ENCODE measurements at regions not wholly inside any gene's neighbourhood (a gene's known extent, or its start where the extent isn't known, plus 50 kb on each side); places are given as distances from the start of the nearest gene placed in this dataset.
"Not testable (repeated sequence)": the region's sequence is repeated elsewhere in the genome, so short reads cannot be mapped to it uniquely, and the experiment has no call there.

GRCh38 chr4:170627418-170627817 is 537.7 kb upstream of the AADAT start:
- DNase-seq (ENCODE audit: low read depth in 2 of 2) = no peak

GRCh38 chr4:170623899-170624298 is 534.1 kb upstream of the AADAT start:
- no peak for DNase-seq (ENCODE audit: low read depth in 2 of 2)

DNA sequence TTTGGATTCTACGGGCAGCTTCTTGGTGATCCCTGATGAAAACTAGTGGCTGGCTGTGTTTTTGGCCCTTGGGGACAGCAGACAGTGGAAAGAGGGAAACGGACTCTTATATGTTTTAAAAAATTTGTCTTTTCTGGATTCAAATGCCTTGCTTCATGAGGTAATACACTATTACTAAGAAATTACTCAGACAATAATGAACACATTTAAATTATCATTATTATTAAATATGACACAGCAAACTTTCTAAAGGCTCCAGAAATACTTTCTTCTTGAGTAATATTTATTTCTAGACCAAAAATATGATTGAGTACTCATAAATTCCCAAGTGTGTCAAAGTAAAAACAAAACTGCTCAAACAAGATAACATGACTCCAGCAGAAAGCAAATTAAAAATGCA is 520.7 kb upstream of the AADAT start:
- DNase-seq (ENCODE audit: low read depth in 2 of 2) = no peak

DNA sequence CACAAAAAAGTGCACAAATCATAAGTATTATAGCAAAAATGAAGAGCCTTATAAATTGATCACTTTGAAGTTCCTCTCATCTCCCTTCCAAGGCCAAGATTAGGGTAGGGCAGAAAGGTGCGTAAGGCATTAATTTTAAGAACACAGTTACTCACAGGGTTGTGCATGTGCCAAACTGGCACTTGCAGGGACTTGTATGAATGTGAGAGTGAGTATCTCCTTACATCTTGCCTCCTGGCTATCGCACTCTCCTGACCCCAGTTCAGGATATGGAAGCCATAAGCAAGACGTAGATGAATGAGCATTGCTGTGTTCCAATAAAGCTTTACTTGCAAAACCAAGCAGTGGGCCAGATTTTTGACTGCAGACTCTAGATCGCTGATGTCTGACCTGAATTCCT is 510.1 kb upstream of the AADAT start:
- no peak for DNase-seq (ENCODE audit: low read depth in 2 of 2)

DNA sequence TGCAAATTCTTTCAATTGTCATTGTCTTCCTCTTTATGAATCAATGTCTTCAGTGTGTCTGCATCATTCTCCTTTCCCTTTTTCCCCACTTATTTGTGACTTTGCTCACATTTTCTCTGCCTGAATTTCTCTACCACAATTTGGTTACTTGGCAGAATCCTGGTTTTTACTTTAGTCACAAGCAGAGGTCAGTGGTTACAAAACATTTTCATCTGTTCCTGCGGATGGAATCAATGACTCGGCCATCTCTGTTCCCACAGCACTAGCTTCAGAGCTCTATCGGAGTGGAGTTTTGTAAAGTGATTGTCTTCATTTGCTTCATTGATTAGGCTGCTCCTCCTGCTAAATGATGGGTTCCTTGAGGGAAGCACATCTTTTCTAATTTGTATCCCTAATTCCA is 501.3 kb upstream of the AADAT start:
- no peak for DNase-seq (ENCODE audit: low read depth in 2 of 2)

- no peak for DNase-seq (ENCODE audit: low read depth in 2 of 2)
Measured at GRCh38 chr4:170589597-170590191, 499.9 kb upstream of the AADAT start.

- DNase-seq (ENCODE audit: low read depth in 2 of 2) = no peak
Measured at GRCh38 chr4:170581969-170582368, 492.2 kb upstream of the AADAT start.

GRCh38 chr4:170581322-170581721 is 491.6 kb upstream of the AADAT start:
- no peak for DNase-seq (ENCODE audit: low read depth in 2 of 2)

- DNase-seq (ENCODE audit: low read depth in 2 of 2) = no peak
Measured at GRCh38 chr4:170580651-170581050, 490.9 kb upstream of the AADAT start.

- no peak for DNase-seq (ENCODE audit: low read depth in 2 of 2)
Measured at GRCh38 chr4:170538821-170539473, 449.2 kb upstream of the AADAT start.

DNA sequence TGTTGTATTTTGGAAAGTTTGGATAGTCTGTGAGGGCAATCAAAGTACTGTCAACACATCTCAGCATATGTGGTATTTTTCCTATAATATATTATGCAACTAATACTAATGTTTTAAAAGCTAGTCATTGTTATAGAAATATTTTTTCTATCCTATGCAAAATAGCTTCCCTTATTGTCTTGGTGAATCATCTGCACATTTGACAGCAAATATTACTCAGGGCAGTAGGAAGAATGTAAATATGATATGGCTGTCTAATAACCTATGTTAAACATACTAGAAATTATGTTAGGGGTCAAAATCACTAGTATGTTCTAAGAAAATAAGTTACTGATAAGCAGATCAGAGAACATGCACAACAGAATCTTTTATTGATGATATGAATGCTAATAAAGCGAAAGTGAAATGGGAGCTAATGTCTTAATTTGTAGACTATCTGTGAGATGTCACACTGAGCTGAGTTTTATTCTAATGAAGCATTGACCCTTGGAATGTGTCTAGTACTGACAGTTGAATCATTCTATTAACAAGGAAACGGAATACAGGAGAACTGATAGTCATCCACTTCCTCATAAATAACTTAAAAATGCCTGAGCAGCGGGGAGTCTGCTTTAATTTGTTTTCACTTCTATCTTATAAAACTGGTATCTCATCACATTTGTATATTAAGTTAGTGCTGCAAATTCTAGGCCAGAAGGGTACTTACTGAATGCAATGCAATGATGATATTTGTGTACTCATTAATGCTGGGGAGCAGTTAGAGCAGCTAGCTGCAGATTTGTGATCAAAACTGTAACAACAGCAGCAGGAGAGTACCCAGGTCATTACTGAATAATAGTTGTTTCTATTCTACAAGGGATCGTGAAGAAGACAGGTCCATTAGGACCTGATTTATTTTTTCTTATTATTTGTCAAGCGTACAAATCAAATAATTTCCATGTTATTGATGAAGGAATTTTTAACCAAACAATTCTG is 440.3 kb upstream of the AADAT start:
- DNase-seq (ENCODE audit: low read depth in 2 of 2) = no peak

DNA sequence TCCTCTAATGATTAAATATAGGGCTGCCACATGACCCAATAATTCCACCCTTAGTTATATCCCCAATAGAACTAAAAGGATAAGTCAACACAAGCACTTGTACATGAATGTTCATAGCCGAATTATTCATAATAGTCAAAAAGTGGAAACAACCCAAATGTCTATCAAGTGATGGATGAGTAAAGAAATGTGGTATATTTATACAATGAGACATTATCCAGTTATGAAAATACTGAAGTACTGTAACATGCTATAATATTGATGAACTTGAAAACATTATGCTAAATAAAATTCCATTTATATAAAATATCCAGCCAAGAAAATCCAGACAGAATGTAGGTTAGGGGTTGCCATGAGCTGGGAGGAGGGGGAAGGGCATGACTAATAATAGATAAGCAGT is 436.7 kb upstream of the AADAT start:
- no peak for DNase-seq (ENCODE audit: low read depth in 2 of 2)

DNA sequence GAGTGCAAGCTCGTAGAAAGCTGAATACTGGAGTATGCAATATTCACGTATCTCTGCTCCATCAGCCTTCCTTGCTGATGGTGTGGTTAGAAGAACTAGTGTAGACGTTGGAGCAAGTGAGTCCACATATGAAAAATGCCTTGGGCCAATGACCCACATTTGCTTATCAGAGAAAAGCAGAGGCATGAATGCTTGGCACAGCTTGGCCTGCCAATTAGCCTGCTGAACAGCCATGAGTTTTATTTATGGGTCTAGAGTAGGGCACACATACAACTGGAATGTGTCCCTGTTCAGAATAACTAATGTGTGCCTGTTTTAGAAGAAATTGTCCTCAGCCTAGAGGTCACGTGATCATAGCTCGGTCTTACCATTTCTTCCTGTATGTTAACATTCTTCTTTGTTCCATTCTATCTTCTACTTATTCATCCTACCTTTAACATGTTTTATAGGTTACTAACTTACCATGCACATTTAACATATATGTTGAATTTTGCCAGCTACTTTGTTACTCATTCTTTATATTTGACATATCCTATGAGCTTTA is 432.7 kb upstream of the AADAT start:
- no peak for DNase-seq (ENCODE audit: low read depth in 2 of 2)

DNA sequence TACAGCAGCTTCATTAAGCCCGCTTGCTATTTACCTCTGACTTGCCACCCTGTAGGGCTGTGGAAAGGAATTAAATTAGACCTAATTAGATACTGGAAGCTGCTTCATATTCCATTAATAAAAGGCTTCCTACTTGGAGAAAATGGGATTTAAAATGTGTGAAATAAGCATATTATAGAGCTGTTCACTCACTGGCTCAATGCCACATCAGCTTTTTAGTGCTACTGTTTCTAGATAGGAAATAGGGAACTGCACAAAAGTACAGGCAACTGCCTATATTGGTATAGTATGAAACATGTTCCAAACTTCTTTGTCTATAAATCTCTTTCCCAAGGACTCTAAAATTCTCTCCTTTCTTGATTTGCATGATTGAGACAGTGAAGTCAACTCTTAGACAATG is 407.9 kb upstream of the AADAT start:
- no peak for DNase-seq (ENCODE audit: low read depth in 2 of 2)

DNA sequence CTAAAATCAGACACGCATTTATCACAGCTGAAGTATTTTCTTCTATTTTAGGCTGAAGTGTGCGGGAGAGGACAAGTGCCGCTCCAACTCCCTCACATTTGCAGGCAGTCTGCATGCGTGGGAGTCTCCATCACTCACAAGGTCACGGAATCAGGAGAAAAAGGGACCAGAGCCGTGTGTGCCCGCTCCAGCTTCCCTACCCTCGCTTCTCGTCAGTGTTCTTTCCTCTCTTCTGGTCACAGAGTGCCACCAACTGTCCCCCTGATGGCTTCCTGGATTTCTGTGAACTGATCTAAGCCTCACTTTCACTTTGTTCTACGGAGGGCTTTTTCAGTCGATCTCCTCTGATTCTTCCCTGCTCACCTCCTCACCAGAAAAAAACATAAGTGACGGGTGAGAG is 407.4 kb upstream of the AADAT start:
- no peak for DNase-seq (ENCODE audit: low read depth in 2 of 2)

- DNase-seq (ENCODE audit: low read depth in 2 of 2) = no peak
Measured at GRCh38 chr4:170491981-170492380, 402.2 kb upstream of the AADAT start.

GRCh38 chr4:170476351-170476750 is 386.6 kb upstream of the AADAT start:
- DNase-seq (ENCODE audit: low read depth in 2 of 2) = no peak

DNA sequence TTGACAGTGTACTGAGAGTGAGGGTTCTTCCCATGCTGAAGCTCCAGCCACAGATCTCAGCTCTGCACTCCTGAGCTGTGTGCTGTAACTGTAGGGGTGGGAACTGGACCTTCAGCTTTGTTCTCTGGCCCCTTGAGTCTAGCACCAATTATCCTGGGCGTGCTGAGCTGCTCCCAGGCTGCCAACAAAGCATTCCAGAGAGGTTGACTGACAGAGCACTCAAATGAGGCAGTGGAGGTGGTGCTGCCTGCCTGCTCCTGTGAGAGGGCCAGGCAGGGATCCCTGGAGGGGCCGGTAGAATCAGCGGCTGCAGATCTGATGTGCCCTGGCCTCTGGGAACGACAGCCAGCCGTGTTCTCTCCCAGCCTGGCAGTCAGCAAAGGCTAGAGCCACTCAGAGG is 375.7 kb upstream of the AADAT start:
- DNase-seq (ENCODE audit: low read depth in 2 of 2) = no peak

- no peak for DNase-seq (ENCODE audit: low read depth in 2 of 2)
Measured at GRCh38 chr4:170464614-170465197, 374.9 kb upstream of the AADAT start.

DNA sequence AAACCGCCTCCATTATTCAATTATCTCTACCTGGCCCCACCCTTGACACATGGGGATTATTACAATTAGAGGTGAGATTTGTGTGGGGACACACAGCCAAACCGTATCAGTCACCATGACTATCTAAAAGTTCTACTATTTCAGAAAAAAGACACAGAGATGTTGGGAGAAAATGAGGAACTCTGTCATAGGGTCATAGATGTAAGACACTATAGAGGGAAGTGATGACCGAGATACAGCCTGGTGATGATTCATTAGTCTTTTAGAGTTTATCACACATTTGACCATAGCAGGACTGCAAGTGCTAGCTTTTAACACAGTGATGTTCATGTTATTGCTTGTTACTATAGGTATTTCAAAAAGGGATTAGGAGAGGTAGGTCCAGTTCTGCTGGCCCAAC is 357.0 kb upstream of the AADAT start:
- no peak for DNase-seq (ENCODE audit: low read depth in 2 of 2)

- DNase-seq (ENCODE audit: low read depth in 2 of 2) = not testable (repeated sequence)
Measured at GRCh38 chr4:170441146-170441545, 351.4 kb upstream of the AADAT start.

GRCh38 chr4:170428929-170429328 is 339.2 kb upstream of the AADAT start:
- no peak for DNase-seq (ENCODE audit: low read depth in 2 of 2)

Measured in dermis microvascular lymphatic vessel endothelial cell (primary cell).